KOPT-K1 (cell line): ENCODE measurements at regions not wholly inside any gene's neighbourhood (a gene's known extent, or its start where the extent isn't known, plus 50 kb on each side); places are given as distances from the start of the nearest gene placed in this dataset.

ENCODE experiments used
- H3K27ac ChIP-seq: fragments of 200-600 bp; sonication (generic); 2 replicates; pipeline ENCODE4 v1.5.1; 2016; ENCODE audit warnings: antibody characterized with exemption, mild to moderate bottlenecking, low read depth, low read length; ENCODE audit not compliant: poor library complexity, severe bottlenecking
- H3K36me3 ChIP-seq: fragments of 200-600 bp; sonication (generic); 2 replicates; pipeline ENCODE4 v1.5.1; 2017; ENCODE audit warnings: antibody characterized with exemption, mild to moderate bottlenecking, low read length, moderate library complexity; ENCODE audit not compliant: insufficient read depth
- H3K9me3 ChIP-seq: fragments of 200-600 bp; sonication (generic); 2 replicates; pipeline ENCODE4 v1.5.1; 2017; ENCODE audit warnings: antibody characterized with exemption, low read length, mild to moderate bottlenecking; ENCODE audit not compliant: insufficient read depth, poor library complexity, severe bottlenecking

GRCh38 chr7:93048136-93048930 is 69.4 kb downstream of the SAMD9 start:
- Histone ChIP-seq H3K27ac (no peak overlapping the region), H3K9me3 (no peaks in the 10 kb centered on the region), H3K36me3 (no peaks in the 10 kb centered on the region)

GRCh38 chr7:93047514-93048099 is 70.2 kb downstream of the SAMD9 start:
- no peak overlapping the region for H3K27ac ChIP-seq
- no peaks in the 10 kb centered on the region for H3K36me3 ChIP-seq
- H3K9me3 ChIP-seq, result no peaks in the 10 kb centered on the region

GRCh38 chr7:93046641-93047040 is 71.1 kb downstream of the SAMD9 start:
- Histone ChIP-seq H3K27ac (no peak overlapping the region), H3K9me3 (no peaks in the 10 kb centered on the region), H3K36me3 (no peaks in the 10 kb centered on the region)

GRCh38 chr7:93044147-93044810 is 73.5 kb downstream of the SAMD9 start:
- H3K36me3 ChIP-seq, result no peaks in the 10 kb centered on the region
- no peaks in the 10 kb centered on the region for H3K9me3 ChIP-seq
- H3K27ac ChIP-seq, result no peak overlapping the region

- no peak overlapping the region for H3K27ac ChIP-seq
- H3K9me3 ChIP-seq, result no peaks in the 10 kb centered on the region
- H3K36me3 ChIP-seq, result no peaks in the 10 kb centered on the region
Measured at GRCh38 chr7:93043385-93043985, 74.3 kb downstream of the SAMD9 start.

- H3K36me3 ChIP-seq, result no peaks in the 10 kb centered on the region
- H3K27ac ChIP-seq, result no peak overlapping the region
- H3K9me3 ChIP-seq, result no peaks in the 10 kb centered on the region
Measured at GRCh38 chr7:93040355-93040754, 77.4 kb downstream of the SAMD9 start.

GRCh38 chr7:93039786-93040185 is 78.0 kb downstream of the SAMD9 start:
- no peaks in the 10 kb centered on the region for H3K9me3 ChIP-seq
- H3K36me3 ChIP-seq, result no peaks in the 10 kb centered on the region
- H3K27ac ChIP-seq, result no peak overlapping the region

- Histone ChIP-seq H3K36me3 (no peaks in the 10 kb centered on the region), H3K27ac (no peak overlapping the region), H3K9me3 (no peaks in the 10 kb centered on the region)
Measured at GRCh38 chr7:93039282-93039681, 78.5 kb downstream of the SAMD9 start.

GRCh38 chr7:93036807-93037206 is 81.0 kb downstream of the SAMD9 start:
- H3K36me3 ChIP-seq, result no peaks in the 10 kb centered on the region
- H3K27ac ChIP-seq, result no peak overlapping the region
- peaks cover 10% of the 10 kb centered on the region for H3K9me3 ChIP-seq

GRCh38 chr7:93036149-93036640 is 81.6 kb downstream of the SAMD9 start:
- Histone ChIP-seq H3K9me3 (peaks cover 14% of the 10 kb centered on the region), H3K27ac (no peak overlapping the region), H3K36me3 (no peaks in the 10 kb centered on the region)

- no peaks in the 10 kb centered on the region for H3K36me3 ChIP-seq
- peaks cover 14% of the 10 kb centered on the region for H3K9me3 ChIP-seq
- no peak overlapping the region for H3K27ac ChIP-seq
Measured at GRCh38 chr7:93031795-93032194, 86.0 kb downstream of the SAMD9 start.

GRCh38 chr7:93030605-93031225 is 87.1 kb downstream of the SAMD9 start:
- H3K27ac ChIP-seq, result no peak overlapping the region
- no peaks in the 10 kb centered on the region for H3K36me3 ChIP-seq
- H3K9me3 ChIP-seq, result peaks cover 14% of the 10 kb centered on the region

- H3K9me3 ChIP-seq, result peaks cover 14% of the 10 kb centered on the region
- H3K36me3 ChIP-seq, result no peaks in the 10 kb centered on the region
- no peak overlapping the region for H3K27ac ChIP-seq
Measured at GRCh38 chr7:93029056-93029455, 88.7 kb downstream of the SAMD9 start.

GRCh38 chr7:93028610-93029009 is 89.2 kb downstream of the SAMD9 start:
- no peaks in the 10 kb centered on the region for H3K36me3 ChIP-seq
- H3K27ac ChIP-seq, result no peak overlapping the region

GRCh38 chr7:93027044-93027443 is 90.7 kb downstream of the SAMD9 start:
- Histone ChIP-seq H3K36me3 (no peaks in the 10 kb centered on the region), H3K9me3 (peaks cover 7% of the 10 kb centered on the region)

More at GRCh38 chr7:93028610-93029009, 89.2 kb downstream of the SAMD9 start:
- H3K9me3 ChIP-seq, result peaks cover 14% of the 10 kb centered on the region

More at GRCh38 chr7:93027044-93027443, 90.7 kb downstream of the SAMD9 start:
- no peak overlapping the region for H3K27ac ChIP-seq
